Esophagus muscularis mucosa (tissue), 4 donors: ENCODE measurements at regions not wholly inside any gene's neighbourhood (a gene's known extent, or its start where the extent isn't known, plus 50 kb on each side); places are given as distances from the start of the nearest gene placed in this dataset.
"Not testable (repeated sequence)": the region's sequence is repeated elsewhere in the genome, so short reads cannot be mapped to it uniquely, and the experiment has no call there.

Experiments
- DNase-seq: peaks from one replicate; pipeline ENCODE4 v3.0.0-alpha.2; 2017; ENCODE audit errors: extremely low spot score
- H3K27ac ChIP-seq, 4 donors: fragments of 200-600 bp; sonication (generic); replicated peaks in 1 of 4; 1 replicate in 3 of 4; 2 replicates in 1 of 4; pipeline ENCODE4 v1.5.1; 2016 to 2019; ENCODE audit warnings: mild to moderate bottlenecking in 1 of 4
- H3K27me3 ChIP-seq, 4 donors: fragments of 200-600 bp; sonication (generic); one replicate each; pipeline versions ENCODE4 v1.5.1 to v1.6.0; 2016 to 2019
- H3K36me3 ChIP-seq, 4 donors: fragments of 200-600 bp; sonication (generic); one replicate each; pipeline ENCODE4 v1.5.1; 2016 to 2019
- H3K4me1 ChIP-seq, 4 donors: fragments of 200-600 bp; sonication (generic); one replicate each; pipeline ENCODE4 v1.5.1; 2016 to 2019
- H3K4me3 ChIP-seq, 4 donors: fragments of 200-600 bp; sonication (generic); 1 replicate in 2 of 4; 2 replicates in 2 of 4; pipeline ENCODE4 v1.5.1; 2016 to 2019; ENCODE audit warnings: mild to moderate bottlenecking in 4 of 4, moderate library complexity in 1 of 4
- H3K9me3 ChIP-seq, 4 donors: fragments of 200-600 bp; sonication (generic); 1 replicate in 3 of 4; 2 replicates in 1 of 4; pipeline ENCODE4 v1.5.1; 2016 to 2019
- CTCF ChIP-seq, 3 experiments: fragments of 200-600 bp in 2 of 3; fragments of 450-650 bp in 1 of 3; sonication (generic) in 2 of 3; IDR thresholded peaks; one replicate each; pipeline ENCODE4 v1.5.1; 2017 to 2019; ENCODE audit warnings: antibody characterized with exemption in 3 of 3, mild to moderate bottlenecking in 2 of 3, moderate library complexity in 1 of 3
- EP300 ChIP-seq: sonication (generic); formaldehyde crosslinking; IDR thresholded peaks from one replicate; pipeline ENCODE4 v1.6.1; 2017; ENCODE audit warnings: antibody characterized with exemption
- POLR2A ChIP-seq: fragments of 450-650 bp; IDR thresholded peaks from one replicate; pipeline ENCODE4 v1.6.1; 2017; ENCODE audit warnings: antibody characterized with exemption, moderate library complexity, mild to moderate bottlenecking, low read depth
- POLR2AphosphoS5 ChIP-seq, 2 donors: sonication (generic); formaldehyde crosslinking; IDR thresholded peaks; one replicate each; pipeline ENCODE4 v1.6.1; 2017; ENCODE audit warnings: antibody characterized with exemption in 2 of 2
- WGBS: methylation state at CpG from one replicate; pipeline ENCODE4 v1.1.5; 2018; 5-methylcytosine and 5-hydroxymethylcytosine counted together
- intact Hi-C: fragments of 100-400 bp; cut with DNase I; formaldehyde crosslinking; loops from one replicate; pipeline ENCODE4 v1.15.1; 2023

GRCh38 chr12:86597431-86597830 lies 341.2 kb upstream of the MGAT4C start:
- H3K27me3 ChIP-seq = no peaks in the 10 kb centered on the region
- H3K36me3 ChIP-seq = no peaks in the 10 kb centered on the region
- H3K4me1 ChIP-seq = no peaks in the 10 kb centered on the region
- no peaks in the 10 kb centered on the region for H3K9me3 ChIP-seq
- H3K27ac ChIP-seq = no peak overlapping the region
- no peak overlapping the region for H3K4me3 ChIP-seq
- intact Hi-C loops = no loop called here
- no peak for DNase-seq
- no peak for TF ChIP-seq POLR2AphosphoS5 (IDR thresholded peaks at IDR 0.05)
- no peak for TF ChIP-seq POLR2A
- no peak for TF ChIP-seq EP300
- no peak for TF ChIP-seq CTCF (IDR thresholded peaks at IDR 0.05)

- Histone ChIP-seq H3K4me3 (no peak overlapping the region), H3K27me3 (no peaks in the 10 kb centered on the region), H3K9me3 (no peaks in the 10 kb centered on the region), H3K27ac (no peak overlapping the region), H3K36me3 (no peaks in the 10 kb centered on the region), H3K4me1 (no peaks in the 10 kb centered on the region)
- TF ChIP-seq CTCF (IDR thresholded peaks at IDR 0.05) (no peak), POLR2AphosphoS5 (IDR thresholded peaks at IDR 0.05) (no peak), EP300 (no peak), POLR2A (no peak)
- intact Hi-C loops = no loop called here
- DNase-seq = no peak
These were observed 334.1 kb upstream of the MGAT4C start for GRCh38 chr12:86590296-86590695.

- H3K9me3 ChIP-seq = no peaks in the 10 kb centered on the region
- no peaks in the 10 kb centered on the region for H3K27me3 ChIP-seq
These were observed 318.0 kb upstream of the MGAT4C start for GRCh38 chr12:86574143-86574542.

GRCh38 chr12:86572455-86572854 lies 316.3 kb upstream of the MGAT4C start:
- H3K4me3 ChIP-seq = no peak overlapping the region
- intact Hi-C loops = no loop called here
- H3K27ac ChIP-seq = no peak overlapping the region
- H3K27me3 ChIP-seq = no peaks in the 10 kb centered on the region
- no peaks in the 10 kb centered on the region for H3K36me3 ChIP-seq
- 0% methylated on average over 1 of the region's 1 CpG for WGBS
- no peak for DNase-seq
- TF ChIP-seq POLR2A = no peak
- TF ChIP-seq CTCF (IDR thresholded peaks at IDR 0.05) = no peak
- TF ChIP-seq POLR2AphosphoS5 (IDR thresholded peaks at IDR 0.05) = no peak
- TF ChIP-seq EP300 = no peak
- no peaks in the 10 kb centered on the region for H3K4me1 ChIP-seq
- H3K9me3 ChIP-seq = peaks cover 0 to 9% (median 0%) of the 10 kb centered on the region in 4 donors

More at GRCh38 chr12:86574143-86574542, 318.0 kb upstream of the MGAT4C start:
- no peak for DNase-seq
- H3K27ac ChIP-seq = no peak overlapping the region
- TF ChIP-seq EP300 (no peak), POLR2A (no peak), CTCF (IDR thresholded peaks at IDR 0.05) (no peak), POLR2AphosphoS5 (IDR thresholded peaks at IDR 0.05) (no peak)
- H3K4me3 ChIP-seq = no peak overlapping the region
- no peaks in the 10 kb centered on the region for H3K4me1 ChIP-seq
- intact Hi-C loops = no loop called here
- no peaks in the 10 kb centered on the region for H3K36me3 ChIP-seq

- WGBS = 100% methylated on average over 1 of the region's 2 CpGs
- intact Hi-C loops = no loop called here
These were observed 308.8 kb upstream of the MGAT4C start for GRCh38 chr12:86565038-86565437.

GRCh38 chr12:86555491-86555890 lies 299.3 kb upstream of the MGAT4C start:
- H3K27ac ChIP-seq, H3K36me3 ChIP-seq: not testable (repeated sequence)
- WGBS = 66% methylated on average over 5 of the region's 5 CpGs

More at GRCh38 chr12:86565038-86565437, 308.8 kb upstream of the MGAT4C start:
- H3K9me3 ChIP-seq = peaks cover 0 to 9% (median 0%) of the 10 kb centered on the region in 4 donors
- no peak for DNase-seq
- H3K4me1 ChIP-seq = no peaks in the 10 kb centered on the region
- no peaks in the 10 kb centered on the region for H3K27me3 ChIP-seq
- H3K36me3 ChIP-seq = no peaks in the 10 kb centered on the region
- no peak for TF ChIP-seq POLR2AphosphoS5 (IDR thresholded peaks at IDR 0.05)
- no peak for TF ChIP-seq POLR2A
- no peak overlapping the region for H3K27ac ChIP-seq
- no peak overlapping the region for H3K4me3 ChIP-seq

More at GRCh38 chr12:86555491-86555890, 299.3 kb upstream of the MGAT4C start:
- intact Hi-C loops, H3K4me1 ChIP-seq, H3K27me3 ChIP-seq, DNase-seq, H3K4me3 ChIP-seq, H3K9me3 ChIP-seq: not testable (repeated sequence)
